Lower leg skin (tissue), 4 donors: ENCODE measurements at regions not wholly inside any gene's neighbourhood (a gene's known extent, or its start where the extent isn't known, plus 50 kb on each side); places are given as distances from the start of the nearest gene placed in this dataset.

Source experiments
- DNase-seq, 2 donors: peaks; one replicate each; pipeline ENCODE4 v3.0.0-alpha.2; 2019; ENCODE audit warnings: low spot score in 2 of 2
- H3K4me3 ChIP-seq: fragments of 200-600 bp; sonication (generic); 2 replicates; pipeline ENCODE4 v1.5.1; 2017; ENCODE audit warnings: mild to moderate bottlenecking, low read depth; ENCODE audit not compliant: poor library complexity, severe bottlenecking
- CTCF ChIP-seq, 3 donors: fragments of 450-650 bp; IDR thresholded peaks; one replicate each; pipeline ENCODE4 v1.5.1; 2016; ENCODE audit warnings: antibody characterized with exemption in 3 of 3, mild to moderate bottlenecking in 3 of 3, moderate library complexity in 2 of 3
- POLR2A ChIP-seq, 2 donors: fragments of 450-650 bp; IDR thresholded peaks; one replicate each; pipeline ENCODE4 v1.6.1; 2016 to 2017; ENCODE audit warnings: antibody characterized with exemption in 2 of 2, mild to moderate bottlenecking in 1 of 2, moderate library complexity in 1 of 2
- WGBS, 2 donors: methylation state at CpG; one replicate each; pipeline ENCODE4 v1.1.5; 2018; 5-methylcytosine and 5-hydroxymethylcytosine counted together
- intact Hi-C: fragments of 100-400 bp; cut with DNase I; formaldehyde crosslinking; loops from one replicate; pipeline ENCODE4 v1.15.0; 2023; ENCODE audit warnings: low total_unique reads

DNA sequence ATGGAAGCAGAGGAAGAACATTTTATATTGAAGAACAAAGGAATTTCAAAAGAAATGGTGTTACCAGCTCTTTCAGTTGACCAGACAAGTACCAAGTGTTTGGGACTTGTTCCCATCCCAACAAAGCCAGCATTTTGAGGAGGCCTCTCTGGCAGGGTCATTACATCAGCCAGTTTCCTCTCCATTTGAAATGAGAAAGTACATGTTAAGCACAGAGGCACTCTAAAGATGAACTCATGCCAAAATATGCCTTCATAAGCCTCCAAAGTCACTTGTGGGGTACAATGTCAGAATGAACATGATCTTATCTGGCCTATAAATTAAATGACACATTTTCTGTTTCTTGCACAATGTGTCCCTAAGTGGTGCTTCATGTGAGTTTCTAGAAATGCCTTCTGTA lies 223.9 kb downstream of the PRL start:
- no peak overlapping the region for H3K4me3 ChIP-seq
- intact Hi-C loops, result no loop called here
- DNase-seq, result no peak
- TF ChIP-seq CTCF (IDR thresholded peaks at IDR 0.05), result no peak
- no peak for TF ChIP-seq POLR2A (IDR thresholded peaks at IDR 0.05)

GRCh38 chr6:22073516-22074198 lies 223.2 kb downstream of the PRL start:
- DNase-seq, result no peak
- intact Hi-C loops, result no loop called here
- no peak overlapping the region for H3K4me3 ChIP-seq
- WGBS, 2 donors, result 86 to 89% methylated on average over 4 of the region's 4 CpGs
- TF ChIP-seq POLR2A (IDR thresholded peaks at IDR 0.05) (no peak), CTCF (IDR thresholded peaks at IDR 0.05) (no peak)

- intact Hi-C loops, result no loop called here
- no peak overlapping the region for H3K4me3 ChIP-seq
- TF ChIP-seq POLR2A (IDR thresholded peaks at IDR 0.05) (no peak), CTCF (IDR thresholded peaks at IDR 0.05) (no peak)
- DNase-seq, result no peak
- 92 to 97% methylated on average over 1 of the region's 1 CpG for WGBS, 2 donors
Measured at GRCh38 chr6:22078288-22078687, 218.5 kb downstream of the PRL start.

- intact Hi-C loops, result no loop called here
- TF ChIP-seq POLR2A (IDR thresholded peaks at IDR 0.05) (no peak), CTCF (IDR thresholded peaks at IDR 0.05) (no peak)
- WGBS, 2 donors, result 85 to 89% methylated on average over 8 of the region's 8 CpGs
- no peak overlapping the region for H3K4me3 ChIP-seq
- no peak for DNase-seq
Measured at GRCh38 chr6:22078802-22079545, 217.9 kb downstream of the PRL start.

- TF ChIP-seq POLR2A (IDR thresholded peaks at IDR 0.05) (no peak), CTCF (IDR thresholded peaks at IDR 0.05) (no peak)
- DNase-seq, result no peak
- WGBS, 2 donors, result 56 to 58% methylated on average over 5 of the region's 5 CpGs
- intact Hi-C loops, result no loop called here
- H3K4me3 ChIP-seq, result no peak overlapping the region
Measured at GRCh38 chr6:22079783-22080182, 217.1 kb downstream of the PRL start.
